ENCODE measurements at regions not wholly inside any gene's neighbourhood (a gene's known extent, or its start where the extent isn't known, plus 50 kb on each side); places are given as distances from the start of the nearest gene placed in this dataset.

GRCh38 chrX:125398959-125399440 is 79.3 kb downstream of the TEX13C start:
- no peak overlapping the region for H2BK15ac ChIP-seq (ENCODE audit: low read length)
- no peak overlapping the region for H2AFZ ChIP-seq (ENCODE audit: low read length)
- no peaks in the 10 kb centered on the region for H3K4me1 ChIP-seq (ENCODE audit: control insufficient read depth in 2 of 2, insufficient read depth in 1 of 2, low read depth in 1 of 2, low read length in 2 of 2)
- H3K4me3 ChIP-seq (ENCODE audit: low read length in 2 of 2): no peak overlapping the region
- H2BK12ac ChIP-seq (ENCODE audit: low read length): no peak overlapping the region
- no peak overlapping the region for H3K23ac ChIP-seq (ENCODE audit: low read depth, low read length, poor library complexity)
- H3K9ac ChIP-seq (ENCODE audit: low read depth, low read length, poor library complexity): no peak overlapping the region
- H3K18ac ChIP-seq (ENCODE audit: low read length): no peak overlapping the region
- no peak overlapping the region for H2BK5ac ChIP-seq (ENCODE audit: low read length)
- no peak overlapping the region for H3K4ac ChIP-seq (ENCODE audit: low read length)
- WGBS, 2 donors (ENCODE audit: extremely low coverage in 2 of 2, insufficient read length in 2 of 2, insufficient replicate concordance in 1 of 2): no CpG with 5 or more reads among the region's 1 CpG
- H3K14ac ChIP-seq (ENCODE audit: low read length): no peak overlapping the region
- H3K9me3 ChIP-seq (replicated peaks in 1 of 2; ENCODE audit: control insufficient read depth in 2 of 2, insufficient read depth in 1 of 2, low read depth in 1 of 2, low read length in 2 of 2): no peaks in the 10 kb centered on the region
- no peak overlapping the region for H3K4me2 ChIP-seq (ENCODE audit: insufficient read depth, low read length, poor library complexity, severe bottlenecking)
- no peaks in the 10 kb centered on the region for H3K79me1 ChIP-seq (ENCODE audit: low read depth, low read length)
- no peak overlapping the region for H4K8ac ChIP-seq (ENCODE audit: low read depth, low read length)
- H2BK120ac ChIP-seq (ENCODE audit: low read depth, low read length): no peak overlapping the region
- no peak overlapping the region for H2AK5ac ChIP-seq (ENCODE audit: low read depth, low read length)
- no peak for DNase-seq (ENCODE audit: low spot score)
- H3K27ac ChIP-seq (replicated peaks; ENCODE audit: low read length): no peak overlapping the region
- no peak overlapping the region for H4K91ac ChIP-seq (ENCODE audit: low read depth, low read length, poor library complexity)
- no peaks in the 10 kb centered on the region for H3K27me3 ChIP-seq (ENCODE audit: control insufficient read depth in 3 of 3, insufficient read depth in 3 of 3, low read depth in 1 of 3, low read length in 3 of 3)
- no peaks in the 10 kb centered on the region for H3K36me3 ChIP-seq (replicated peaks in 1 of 2; ENCODE audit: control insufficient read depth in 2 of 2, insufficient read depth in 2 of 2, low read length in 2 of 2)

GRCh38 chrX:125402807-125403206 is 83.1 kb downstream of the TEX13C start:
- H3K18ac ChIP-seq (ENCODE audit: low read length): no peak overlapping the region
- H3K4ac ChIP-seq (ENCODE audit: low read length): no peak overlapping the region
- no peak overlapping the region for H2AFZ ChIP-seq (ENCODE audit: low read length)
- H3K9ac ChIP-seq (ENCODE audit: low read depth, low read length, poor library complexity): no peak overlapping the region
- no CpG with 5 or more reads among the region's 2 CpGs for WGBS, 2 donors (ENCODE audit: extremely low coverage in 2 of 2, insufficient read length in 2 of 2, insufficient replicate concordance in 1 of 2)
- no peak overlapping the region for H2BK120ac ChIP-seq (ENCODE audit: low read depth, low read length)
- H2BK12ac ChIP-seq (ENCODE audit: low read length): no peak overlapping the region
- no peaks in the 10 kb centered on the region for H3K79me1 ChIP-seq (ENCODE audit: low read depth, low read length)
- no peak overlapping the region for H2BK5ac ChIP-seq (ENCODE audit: low read length)
- H3K27me3 ChIP-seq (ENCODE audit: control insufficient read depth in 3 of 3, insufficient read depth in 3 of 3, low read depth in 1 of 3, low read length in 3 of 3): no peaks in the 10 kb centered on the region
- no peak overlapping the region for H2BK15ac ChIP-seq (ENCODE audit: low read length)
- H3K4me1 ChIP-seq (ENCODE audit: control insufficient read depth in 2 of 2, insufficient read depth in 1 of 2, low read depth in 1 of 2, low read length in 2 of 2): no peaks in the 10 kb centered on the region
- no peak overlapping the region for H3K23ac ChIP-seq (ENCODE audit: low read depth, low read length, poor library complexity)
- H3K27ac ChIP-seq (replicated peaks; ENCODE audit: low read length): no peak overlapping the region
- H4K8ac ChIP-seq (ENCODE audit: low read depth, low read length): no peak overlapping the region
- DNase-seq (ENCODE audit: low spot score): no peak
- H4K91ac ChIP-seq (ENCODE audit: low read depth, low read length, poor library complexity): no peak overlapping the region
- H3K4me3 ChIP-seq (ENCODE audit: low read length in 2 of 2): no peak overlapping the region
- H3K36me3 ChIP-seq (replicated peaks in 1 of 2; ENCODE audit: control insufficient read depth in 2 of 2, insufficient read depth in 2 of 2, low read length in 2 of 2): no peaks in the 10 kb centered on the region
- no peak overlapping the region for H3K4me2 ChIP-seq (ENCODE audit: insufficient read depth, low read length, poor library complexity, severe bottlenecking)
- no peak overlapping the region for H3K14ac ChIP-seq (ENCODE audit: low read length)
- no peaks in the 10 kb centered on the region for H3K9me3 ChIP-seq (replicated peaks in 1 of 2; ENCODE audit: control insufficient read depth in 2 of 2, insufficient read depth in 1 of 2, low read depth in 1 of 2, low read length in 2 of 2)
- H2AK5ac ChIP-seq (ENCODE audit: low read depth, low read length): no peak overlapping the region

DNA sequence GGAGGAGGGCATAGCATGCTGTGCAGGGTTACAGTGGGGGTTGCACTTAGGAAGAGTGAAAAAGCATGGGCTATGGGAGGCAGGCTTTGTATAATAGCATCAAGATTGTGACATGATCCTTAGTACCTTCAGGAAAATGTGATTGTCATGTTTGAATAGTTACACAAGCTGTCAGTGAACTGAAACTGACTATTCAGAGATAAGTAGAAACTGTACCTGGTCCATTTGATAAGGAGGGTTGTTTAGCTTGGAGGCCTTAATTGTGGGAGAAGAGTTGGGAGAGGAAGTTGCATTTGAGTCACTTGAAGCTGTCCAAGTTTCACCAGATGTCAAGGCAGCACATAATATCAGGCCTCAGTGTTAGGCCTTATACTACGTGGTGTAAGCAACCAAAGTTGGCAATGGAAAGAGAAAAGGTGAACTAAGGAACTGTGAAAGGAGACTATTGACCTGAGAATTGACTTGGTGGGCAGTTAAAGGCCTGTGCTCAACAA is 85.0 kb downstream of the TEX13C start:
- no peak overlapping the region for H2AFZ ChIP-seq (ENCODE audit: low read length)
- H3K4me1 ChIP-seq (ENCODE audit: control insufficient read depth in 2 of 2, insufficient read depth in 1 of 2, low read depth in 1 of 2, low read length in 2 of 2): no peaks in the 10 kb centered on the region
- no peak overlapping the region for H2AK5ac ChIP-seq (ENCODE audit: low read depth, low read length)
- H3K27ac ChIP-seq (replicated peaks; ENCODE audit: low read length): no peak overlapping the region
- no peak overlapping the region for H3K9ac ChIP-seq (ENCODE audit: low read depth, low read length, poor library complexity)
- no peak overlapping the region for H2BK120ac ChIP-seq (ENCODE audit: low read depth, low read length)
- no peaks in the 10 kb centered on the region for H3K36me3 ChIP-seq (replicated peaks in 1 of 2; ENCODE audit: control insufficient read depth in 2 of 2, insufficient read depth in 2 of 2, low read length in 2 of 2)
- no peak overlapping the region for H3K4ac ChIP-seq (ENCODE audit: low read length)
- H3K79me1 ChIP-seq (ENCODE audit: low read depth, low read length): no peaks in the 10 kb centered on the region
- no peaks in the 10 kb centered on the region for H3K27me3 ChIP-seq (ENCODE audit: control insufficient read depth in 3 of 3, insufficient read depth in 3 of 3, low read depth in 1 of 3, low read length in 3 of 3)
- H3K9me3 ChIP-seq (replicated peaks in 1 of 2; ENCODE audit: control insufficient read depth in 2 of 2, insufficient read depth in 1 of 2, low read depth in 1 of 2, low read length in 2 of 2): no peaks in the 10 kb centered on the region
- no peak overlapping the region for H3K23ac ChIP-seq (ENCODE audit: low read depth, low read length, poor library complexity)
- no peak overlapping the region for H3K4me2 ChIP-seq (ENCODE audit: insufficient read depth, low read length, poor library complexity, severe bottlenecking)
- H3K14ac ChIP-seq (ENCODE audit: low read length): no peak overlapping the region
- no peak overlapping the region for H4K91ac ChIP-seq (ENCODE audit: low read depth, low read length, poor library complexity)
- no peak overlapping the region for H3K4me3 ChIP-seq (ENCODE audit: low read length in 2 of 2)
- no peak overlapping the region for H2BK5ac ChIP-seq (ENCODE audit: low read length)
- no peak for DNase-seq (ENCODE audit: low spot score)
- WGBS, 2 donors (ENCODE audit: extremely low coverage in 2 of 2, insufficient read length in 2 of 2, insufficient replicate concordance in 1 of 2): no CpG with 5 or more reads among the region's 1 CpG
- no peak overlapping the region for H2BK15ac ChIP-seq (ENCODE audit: low read length)
- no peak overlapping the region for H2BK12ac ChIP-seq (ENCODE audit: low read length)
- no peak overlapping the region for H3K18ac ChIP-seq (ENCODE audit: low read length)
- H4K8ac ChIP-seq (ENCODE audit: low read depth, low read length): no peak overlapping the region

GRCh38 chrX:125405339-125405738 is 85.7 kb downstream of the TEX13C start:
- no peak overlapping the region for H2BK15ac ChIP-seq (ENCODE audit: low read length)
- H3K9me3 ChIP-seq (replicated peaks in 1 of 2; ENCODE audit: control insufficient read depth in 2 of 2, insufficient read depth in 1 of 2, low read depth in 1 of 2, low read length in 2 of 2): no peaks in the 10 kb centered on the region
- no peak overlapping the region for H3K23ac ChIP-seq (ENCODE audit: low read depth, low read length, poor library complexity)
- no peaks in the 10 kb centered on the region for H3K4me1 ChIP-seq (ENCODE audit: control insufficient read depth in 2 of 2, insufficient read depth in 1 of 2, low read depth in 1 of 2, low read length in 2 of 2)
- H2BK120ac ChIP-seq (ENCODE audit: low read depth, low read length): no peak overlapping the region
- H3K27me3 ChIP-seq (ENCODE audit: control insufficient read depth in 3 of 3, insufficient read depth in 3 of 3, low read depth in 1 of 3, low read length in 3 of 3): no peaks in the 10 kb centered on the region
- no peak overlapping the region for H3K4ac ChIP-seq (ENCODE audit: low read length)
- no peak overlapping the region for H3K14ac ChIP-seq (ENCODE audit: low read length)
- H4K91ac ChIP-seq (ENCODE audit: low read depth, low read length, poor library complexity): no peak overlapping the region
- WGBS, 2 donors (ENCODE audit: extremely low coverage in 2 of 2, insufficient read length in 2 of 2, insufficient replicate concordance in 1 of 2): no CpG with 5 or more reads among the region's 2 CpGs
- H2AK5ac ChIP-seq (ENCODE audit: low read depth, low read length): no peak overlapping the region
- H2BK12ac ChIP-seq (ENCODE audit: low read length): no peak overlapping the region
- H4K8ac ChIP-seq (ENCODE audit: low read depth, low read length): no peak overlapping the region
- no peak overlapping the region for H3K4me2 ChIP-seq (ENCODE audit: insufficient read depth, low read length, poor library complexity, severe bottlenecking)
- no peak overlapping the region for H3K9ac ChIP-seq (ENCODE audit: low read depth, low read length, poor library complexity)
- no peaks in the 10 kb centered on the region for H3K79me1 ChIP-seq (ENCODE audit: low read depth, low read length)
- H2BK5ac ChIP-seq (ENCODE audit: low read length): no peak overlapping the region
- H2AFZ ChIP-seq (ENCODE audit: low read length): no peak overlapping the region
- no peak overlapping the region for H3K18ac ChIP-seq (ENCODE audit: low read length)
- H3K27ac ChIP-seq (replicated peaks; ENCODE audit: low read length): no peak overlapping the region
- no peak for DNase-seq (ENCODE audit: low spot score)
- H3K4me3 ChIP-seq (ENCODE audit: low read length in 2 of 2): no peak overlapping the region
- H3K36me3 ChIP-seq (replicated peaks in 1 of 2; ENCODE audit: control insufficient read depth in 2 of 2, insufficient read depth in 2 of 2, low read length in 2 of 2): no peaks in the 10 kb centered on the region
